Colonic mucosa (tissue), 4 donors: ENCODE measurements at regions not wholly inside any gene's neighbourhood (a gene's known extent, or its start where the extent isn't known, plus 50 kb on each side); places are given as distances from the start of the nearest gene placed in this dataset.

Source experiments
- DNase-seq: peaks from one replicate; pipeline ENCODE4 v3.0.0-alpha.2; 2020
- H3K27ac ChIP-seq: fragments of 200-600 bp; one replicate; pipeline ENCODE4 v1.8.0; 2021
- H3K27me3 ChIP-seq: fragments of 200-600 bp; one replicate; pipeline ENCODE4 v1.8.0; 2021
- H3K36me3 ChIP-seq: fragments of 200-600 bp; one replicate; pipeline ENCODE4 v1.8.0; 2021
- H3K4me1 ChIP-seq: fragments of 200-600 bp; one replicate; pipeline ENCODE4 v1.8.0; 2021; ENCODE audit warnings: mild to moderate bottlenecking
- H3K4me3 ChIP-seq: fragments of 200-600 bp; one replicate; pipeline ENCODE4 v1.8.0; 2021
- H3K9ac ChIP-seq, 2 donors: one replicate each; pipeline ENCODE4 v1.7.0; 2013; ENCODE audit warnings: control low read depth in 2 of 2, low read depth in 2 of 2, low read length in 2 of 2
- H3K9me3 ChIP-seq: fragments of 200-600 bp; one replicate; pipeline ENCODE4 v1.8.0; 2021
- CTCF ChIP-seq: fragments of 200-600 bp; IDR thresholded peaks from one replicate; pipeline ENCODE4 v1.8.0; 2022; ENCODE audit warnings: antibody characterized with exemption, mild to moderate bottlenecking
- intact Hi-C: fragments of 100-400 bp; cut with DNase I; formaldehyde crosslinking; loops from one replicate; pipeline ENCODE4 v1.14.1; 2022
- donor health status: healthy.
- donor health status: DM: no; HTN: no; CAD: no.
- donor health status: DM: no; HTN: no; CAD: no.

GRCh38 chr20:40763646-40764295 is 74.7 kb upstream of the MAFB start:
- no peak for TF ChIP-seq CTCF
- Histone ChIP-seq H3K4me3 (no peak overlapping the region), H3K36me3 (no peaks in the 10 kb centered on the region), H3K9ac (no peak overlapping the region), H3K4me1 (no peaks in the 10 kb centered on the region), H3K27me3 (no peaks in the 10 kb centered on the region), H3K9me3 (no peaks in the 10 kb centered on the region), H3K27ac (no peak overlapping the region)
- no peak for DNase-seq
- intact Hi-C loops = no loop called here

- H3K36me3 ChIP-seq = no peaks in the 10 kb centered on the region
- H3K9ac ChIP-seq = no peak overlapping the region
- no peaks in the 10 kb centered on the region for H3K4me1 ChIP-seq
- no peaks in the 10 kb centered on the region for H3K27me3 ChIP-seq
- no peak overlapping the region for H3K27ac ChIP-seq
- no peaks in the 10 kb centered on the region for H3K9me3 ChIP-seq
- intact Hi-C loops = no loop called here
- no peak for DNase-seq
- H3K4me3 ChIP-seq = no peak overlapping the region
- TF ChIP-seq CTCF = no peak
Observed at GRCh38 chr20:40765814-40766480, 76.9 kb upstream of the MAFB start.

GRCh38 chr20:40766790-40767614 is 78.0 kb upstream of the MAFB start:
- no peak overlapping the region for H3K4me3 ChIP-seq
- no peak overlapping the region for H3K27ac ChIP-seq
- no peaks in the 10 kb centered on the region for H3K9me3 ChIP-seq
- no peaks in the 10 kb centered on the region for H3K4me1 ChIP-seq
- intact Hi-C loops = no loop called here
- no peak for DNase-seq
- TF ChIP-seq CTCF = no peak
- no peaks in the 10 kb centered on the region for H3K36me3 ChIP-seq
- H3K27me3 ChIP-seq = no peaks in the 10 kb centered on the region
- no peak overlapping the region for H3K9ac ChIP-seq

GRCh38 chr20:40767615-40767924 is 78.5 kb upstream of the MAFB start:
- DNase-seq = no peak
- intact Hi-C loops = no loop called here
- no peaks in the 10 kb centered on the region for H3K4me1 ChIP-seq
- no peaks in the 10 kb centered on the region for H3K36me3 ChIP-seq
- no peak for TF ChIP-seq CTCF
- H3K9me3 ChIP-seq = no peaks in the 10 kb centered on the region
- H3K27ac ChIP-seq = no peak overlapping the region
- H3K27me3 ChIP-seq = no peaks in the 10 kb centered on the region
- H3K4me3 ChIP-seq = no peak overlapping the region
- no peak overlapping the region for H3K9ac ChIP-seq

- intact Hi-C loops = no loop called here
- Histone ChIP-seq H3K9me3 (no peaks in the 10 kb centered on the region), H3K36me3 (no peaks in the 10 kb centered on the region), H3K4me3 (no peak overlapping the region), H3K27me3 (no peaks in the 10 kb centered on the region), H3K4me1 (no peaks in the 10 kb centered on the region), H3K27ac (no peak overlapping the region), H3K9ac (no peak overlapping the region)
- no peak for DNase-seq
- no peak for TF ChIP-seq CTCF
Observed at GRCh38 chr20:40768105-40768504, 79.1 kb upstream of the MAFB start.
